IPS-NIHi11 (cell line): ENCODE measurements at regions not wholly inside any gene's neighbourhood (a gene's known extent, or its start where the extent isn't known, plus 50 kb on each side); places are given as distances from the start of the nearest gene placed in this dataset.
A peak's percentile ranks its signal among the peaks of the same experiment; 100 is the strongest.
"Not testable (repeated sequence)": the region's sequence is repeated elsewhere in the genome, so short reads cannot be mapped to it uniquely, and the experiment has no call there.

Experiments
- DNase-seq: peaks from one replicate; pipeline ENCODE4 v3.0.0; 2012; ENCODE audit warnings: mixed read lengths, low spot score

GRCh38 chr18:76720683-76721082 lies 101.7 kb upstream of the ZNF236 start:
- no peak for DNase-seq

DNA sequence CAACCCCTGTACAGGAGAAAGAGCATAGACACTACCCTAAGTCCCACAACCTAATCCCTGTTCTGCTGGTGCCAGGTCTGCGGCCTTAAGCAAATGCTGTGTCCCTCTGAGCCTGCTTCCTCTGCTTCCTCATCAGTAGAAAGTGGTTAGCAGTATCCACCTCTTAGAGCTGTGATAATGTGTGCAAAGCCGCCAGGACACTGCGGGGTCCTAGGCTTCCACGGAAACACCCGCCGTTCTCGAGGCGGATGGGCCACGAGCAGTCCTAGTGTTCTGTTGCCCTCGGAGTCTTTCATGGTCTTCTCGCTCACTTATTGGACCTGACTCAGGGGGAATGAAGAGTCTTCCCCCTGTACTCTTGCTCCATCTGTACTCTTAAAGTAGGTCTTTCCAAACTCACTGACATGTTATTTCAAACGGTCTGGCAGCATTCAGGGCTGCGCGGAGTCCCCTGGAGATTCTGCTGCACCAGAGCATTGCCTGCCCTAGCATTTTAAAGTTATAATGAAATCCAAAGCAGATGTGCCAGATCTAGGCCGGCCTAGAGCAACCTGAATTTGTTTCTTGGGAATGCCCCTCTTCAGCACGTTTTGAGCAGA lies 107.2 kb upstream of the ZNF236 start:
- DNase-seq, result no peak

GRCh38 chr18:76713432-76713831 lies 108.9 kb upstream of the ZNF236 start:
- DNase-seq, result no peak

GRCh38 chr18:76712511-76713140 lies 109.7 kb upstream of the ZNF236 start:
- DNase-seq, result no peak

DNA sequence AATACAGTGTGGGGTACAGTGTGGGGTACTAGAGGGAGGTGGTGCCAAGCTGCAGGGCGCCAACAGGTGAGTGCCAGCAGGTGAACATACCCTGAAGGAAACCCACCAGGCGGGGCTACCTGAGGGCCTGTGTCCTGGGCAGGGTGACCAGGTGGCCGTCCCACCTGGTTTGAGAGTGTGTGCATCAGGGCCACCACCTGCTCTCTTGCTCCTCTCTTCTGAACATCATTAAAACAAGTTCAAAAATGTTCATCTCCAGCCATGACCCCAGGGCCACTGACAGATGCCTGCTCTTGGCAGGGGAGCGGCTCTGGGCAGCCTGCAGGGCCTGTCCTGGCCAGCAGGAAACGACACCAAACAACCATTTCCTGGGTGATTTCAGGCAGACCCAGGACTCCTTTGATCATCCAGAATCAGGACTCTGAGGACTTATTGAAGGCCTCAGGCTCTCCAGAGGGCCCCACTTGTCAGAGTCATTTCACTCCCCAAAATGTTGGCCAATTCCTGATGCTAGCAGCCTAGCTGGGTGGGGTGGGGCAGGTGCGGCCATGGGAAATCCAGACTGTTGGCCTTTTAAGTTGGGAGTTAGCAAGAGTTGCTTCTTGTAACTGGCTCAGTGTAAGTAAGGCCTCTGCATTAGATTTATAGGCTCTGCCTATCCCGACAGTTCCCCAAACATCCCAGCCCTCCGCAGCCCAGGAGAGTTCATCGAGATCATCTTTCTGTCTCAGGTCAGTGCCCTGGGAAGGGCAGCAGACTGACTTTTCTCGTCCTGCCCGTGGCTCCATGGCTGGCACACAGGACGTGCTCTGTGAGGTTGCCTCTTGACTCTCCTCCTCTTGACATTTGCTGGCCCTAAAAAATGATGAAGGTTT lies 111.5 kb upstream of the ZNF236 start:
- no peak for DNase-seq

- peak; percentile 79 for DNase-seq
These were observed 112.4 kb upstream of the ZNF236 start for GRCh38 chr18:76709659-76710645.

DNA sequence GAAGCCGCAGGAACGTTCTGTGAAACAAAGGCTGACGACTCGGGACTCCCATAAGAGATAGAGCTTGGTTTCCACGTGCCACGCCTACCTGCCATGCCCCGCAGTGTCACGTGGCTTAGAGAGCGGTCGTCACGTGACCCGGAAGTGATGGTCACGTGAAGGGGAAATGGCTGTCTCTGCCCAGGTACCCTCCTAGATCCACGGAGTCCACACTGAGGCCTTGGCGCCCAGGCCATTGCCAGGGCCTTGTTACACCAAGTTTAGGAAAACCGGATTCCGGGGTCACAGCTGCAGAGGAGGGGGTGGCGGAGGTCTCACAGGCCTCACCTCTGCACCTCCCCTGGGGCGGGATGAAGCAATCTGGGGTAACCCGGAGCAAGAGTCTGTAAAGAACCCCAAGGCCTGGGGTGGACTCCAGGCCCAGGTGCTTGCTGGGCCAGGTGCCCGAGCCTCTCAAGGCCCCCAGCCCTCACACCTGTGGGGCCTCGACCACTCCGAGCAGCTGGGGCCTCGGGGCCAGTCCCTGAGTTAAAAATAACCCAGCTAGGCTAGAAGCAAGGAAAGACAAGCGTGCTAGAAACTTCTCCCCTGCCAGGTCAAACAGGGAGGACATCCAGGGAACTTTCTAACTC lies 113.5 kb upstream of the ZNF236 start:
- DNase-seq, result no peak

- DNase-seq, result no peak
These were observed 114.2 kb upstream of the ZNF236 start for GRCh38 chr18:76708071-76708721.

DNA sequence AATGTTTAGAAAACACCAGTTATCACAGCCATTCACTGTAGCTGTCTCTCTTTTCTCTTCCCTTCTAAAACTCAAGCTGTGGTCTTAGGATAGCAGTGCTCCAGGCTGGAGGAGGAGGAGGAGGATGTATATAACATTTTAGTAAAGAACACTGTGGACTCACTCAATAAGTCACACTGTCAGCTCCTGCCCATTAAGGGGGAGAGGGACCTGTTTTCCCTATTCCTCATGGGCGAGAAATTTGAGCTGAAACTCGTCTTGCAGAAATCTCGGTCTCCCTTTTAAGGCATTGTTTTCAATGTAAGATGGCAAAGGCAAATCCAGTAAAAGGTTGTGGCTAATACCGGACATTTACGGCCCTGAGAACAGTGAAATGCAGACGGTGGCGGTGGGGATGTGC lies 114.8 kb upstream of the ZNF236 start:
- DNase-seq, result no peak

- not testable (repeated sequence) for DNase-seq
These were observed 117.8 kb upstream of the ZNF236 start for GRCh38 chr18:76704589-76704988.

DNA sequence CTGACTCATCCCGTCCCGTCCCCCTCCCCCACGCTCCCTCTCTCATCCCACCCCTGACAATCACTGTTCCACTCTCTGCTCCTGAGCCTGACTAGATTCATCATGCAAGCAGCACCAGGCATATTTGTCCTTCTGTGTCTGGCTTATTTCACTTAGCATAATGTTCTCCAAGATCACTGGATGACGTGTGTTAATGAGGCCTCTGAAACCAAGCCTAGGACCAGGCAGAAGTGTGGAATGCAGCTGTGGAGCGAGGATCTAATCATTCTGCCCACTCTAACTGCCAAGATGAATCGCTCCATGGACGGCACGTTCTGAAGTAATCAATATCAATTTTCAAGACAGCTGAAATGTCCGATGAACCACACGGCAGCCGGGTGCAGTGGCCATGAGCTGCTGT lies 122.4 kb upstream of the ZNF236 start:
- no peak for DNase-seq

GRCh38 chr18:76697441-76697901 lies 124.9 kb upstream of the ZNF236 start:
- DNase-seq, result peak; percentile 49

- DNase-seq, result no peak
These were observed 130.6 kb upstream of the ZNF236 start for GRCh38 chr18:76691800-76692199.

- DNase-seq, result no peak
These were observed 132.6 kb upstream of the ZNF236 start for GRCh38 chr18:76689646-76690264.

GRCh38 chr18:76688724-76689472 lies 133.5 kb upstream of the ZNF236 start:
- no peak for DNase-seq

DNA sequence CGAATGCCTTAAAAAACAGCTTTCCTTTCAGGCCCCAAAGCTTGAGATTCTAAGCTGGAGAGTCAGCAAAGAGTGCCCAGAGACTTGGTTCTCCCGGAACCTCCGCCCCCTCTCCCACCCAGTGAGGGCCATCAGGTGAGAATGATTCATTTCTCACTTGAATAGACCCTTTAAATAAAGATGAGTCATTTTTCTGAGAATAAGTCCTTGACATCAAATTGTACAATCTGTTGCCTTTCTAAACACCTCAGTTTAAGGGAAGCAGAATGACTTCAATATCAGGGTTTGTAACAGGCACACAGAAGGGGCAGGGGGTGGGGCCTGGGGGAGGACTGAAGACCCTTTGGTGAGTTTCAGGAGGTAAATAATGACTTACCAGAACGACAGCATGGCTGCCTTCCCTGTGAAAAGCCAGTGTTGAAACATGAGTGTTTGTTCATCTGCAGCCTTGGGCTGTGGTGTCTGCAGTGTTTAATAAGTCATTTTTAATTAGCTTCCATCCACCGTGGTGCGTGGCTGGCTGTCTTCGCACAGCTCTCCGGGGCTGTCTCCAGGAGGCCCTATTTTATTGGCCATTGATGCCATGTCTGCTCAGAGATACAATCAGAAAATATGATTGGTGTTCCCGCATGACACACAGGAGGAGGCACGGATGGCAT lies 134.9 kb upstream of the ZNF236 start:
- peak; percentile 46 for DNase-seq

GRCh38 chr18:76686737-76687231 lies 135.6 kb upstream of the ZNF236 start:
- DNase-seq, result peak; percentile 66

DNA sequence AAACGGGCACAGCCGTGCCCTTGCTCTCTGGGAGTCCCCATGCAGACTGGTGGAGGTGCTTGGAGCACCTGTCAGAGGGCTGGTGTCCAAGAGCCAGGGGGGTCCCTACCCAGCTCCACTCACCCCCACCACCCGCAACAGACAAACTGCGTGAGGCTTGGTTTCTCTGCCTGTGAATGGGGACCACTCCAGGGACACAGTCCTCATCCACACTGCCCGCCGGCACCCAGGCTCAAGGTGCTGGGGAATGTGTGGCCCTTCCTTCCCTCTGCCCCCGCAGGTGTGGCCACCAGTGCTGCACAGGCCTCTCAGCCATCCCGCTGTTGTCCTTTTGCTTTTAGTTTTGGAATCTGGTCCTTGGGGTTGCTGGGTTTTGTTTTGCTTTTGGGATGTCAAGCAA lies 136.5 kb upstream of the ZNF236 start:
- no peak for DNase-seq

DNA sequence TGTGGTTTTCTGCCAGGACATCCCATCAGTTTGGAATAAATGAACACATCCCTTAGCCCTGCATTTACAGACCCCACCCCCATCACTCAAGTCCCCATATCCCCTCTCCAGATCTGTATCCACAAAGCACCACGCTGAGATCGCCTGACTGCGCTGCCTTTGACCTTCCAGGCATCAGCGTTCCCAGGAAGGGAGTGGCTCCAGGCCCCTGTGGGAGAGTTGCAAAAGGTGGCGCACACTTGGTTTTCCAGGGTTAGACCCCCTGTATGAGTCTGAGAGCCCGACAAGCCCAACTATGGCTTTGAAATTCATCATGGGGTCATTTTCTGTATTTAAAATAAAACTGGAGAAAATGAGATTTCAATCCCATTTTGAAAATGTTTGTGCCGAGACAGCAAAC lies 137.0 kb upstream of the ZNF236 start:
- DNase-seq, result no peak
